ENCODE measurements at regions not wholly inside any gene's neighbourhood (a gene's known extent, or its start where the extent isn't known, plus 50 kb on each side); places are given as distances from the start of the nearest gene placed in this dataset.

- TF ChIP-seq CTCF (IDR thresholded peaks at IDR 0.05; ENCODE audit: low read depth, low read length), result no peak
- DNase-seq (ENCODE audit: low read depth in 2 of 2), result peak; percentile 27 to 44
- H3K4me3 ChIP-seq (replicated peaks in 1 of 2; ENCODE audit: low read depth in 2 of 2, low read length in 2 of 2), result no peak overlapping the region
Measured at GRCh38 chr5:135194573-135195269, 160.7 kb upstream of the PITX1 start.

GRCh38 chr5:135194126-135194488 is 160.1 kb upstream of the PITX1 start:
- no peak for TF ChIP-seq CTCF (IDR thresholded peaks at IDR 0.05; ENCODE audit: low read depth, low read length)
- H3K4me3 ChIP-seq (replicated peaks in 1 of 2; ENCODE audit: low read depth in 2 of 2, low read length in 2 of 2), result no peak overlapping the region
- DNase-seq (ENCODE audit: low read depth in 2 of 2), result no peak

- H3K4me3 ChIP-seq (replicated peaks in 1 of 2; ENCODE audit: low read depth in 2 of 2, low read length in 2 of 2), result no peak overlapping the region
- DNase-seq (ENCODE audit: low read depth in 2 of 2), result peak; percentile 51 to 61
- no peak for TF ChIP-seq CTCF (IDR thresholded peaks at IDR 0.05; ENCODE audit: low read depth, low read length)
Measured at GRCh38 chr5:135193213-135194125, 159.4 kb upstream of the PITX1 start.

- H3K4me3 ChIP-seq (replicated peaks in 1 of 2; ENCODE audit: low read depth in 2 of 2, low read length in 2 of 2), result no peak overlapping the region
- TF ChIP-seq CTCF (IDR thresholded peaks at IDR 0.05; ENCODE audit: low read depth, low read length), result no peak
- DNase-seq (ENCODE audit: low read depth in 2 of 2), result no peak
Measured at GRCh38 chr5:135192351-135192750, 158.3 kb upstream of the PITX1 start.

GRCh38 chr5:135191084-135191826 is 157.2 kb upstream of the PITX1 start:
- peak; percentile 97 for TF ChIP-seq CTCF (IDR thresholded peaks at IDR 0.05; ENCODE audit: low read depth, low read length)
- peak; percentile 65 to 69 for DNase-seq (ENCODE audit: low read depth in 2 of 2)

GRCh38 chr5:135190416-135191083 is 156.5 kb upstream of the PITX1 start:
- no peak overlapping the region for H3K4me3 ChIP-seq (replicated peaks in 1 of 2; ENCODE audit: low read depth in 2 of 2, low read length in 2 of 2)
- no peak for TF ChIP-seq CTCF (IDR thresholded peaks at IDR 0.05; ENCODE audit: low read depth, low read length)
- no peak for DNase-seq (ENCODE audit: low read depth in 2 of 2)

More at GRCh38 chr5:135191084-135191826, 157.2 kb upstream of the PITX1 start:
- peak overlapping the region; percentile 32 to 46 for H3K4me3 ChIP-seq (replicated peaks in 1 of 2; ENCODE audit: low read depth in 2 of 2, low read length in 2 of 2)

Data from cardiac fibroblast (primary cell).